ENCODE measurements at regions not wholly inside any gene's neighbourhood (a gene's known extent, or its start where the extent isn't known, plus 50 kb on each side); places are given as distances from the start of the nearest gene placed in this dataset.

- TF ChIP-seq CTCF (IDR thresholded peaks at IDR 0.05) (no peak), POLR2A (IDR thresholded peaks at IDR 0.05) (no peak)
Observed at GRCh38 chr12:71269281-71269598, 111.4 kb upstream of the TSPAN8 start.
